Inflammatory macrophage treated with lipopolysaccharide for 1 hour (primary cell): ENCODE measurements at regions not wholly inside any gene's neighbourhood (a gene's known extent, or its start where the extent isn't known, plus 50 kb on each side); places are given as distances from the start of the nearest gene placed in this dataset.
A peak's percentile ranks its signal among the peaks of the same experiment; 100 is the strongest.

Experiments
- DNase-seq, 2 donors: peaks; one replicate each; pipeline ENCODE4 v3.0.0-alpha.2; 2020 to 2022

GRCh38 chr16:9254863-9255262 lies 163.4 kb downstream of the HAPSTR1 start:
- no peak for DNase-seq

- peak in 1 of 2 donors; percentile 36 for DNase-seq
These were observed 164.8 kb downstream of the HAPSTR1 start for GRCh38 chr16:9256196-9256595.

- no peak for DNase-seq
These were observed 166.4 kb downstream of the HAPSTR1 start for GRCh38 chr16:9257843-9258242.

- DNase-seq = peak in 1 of 2 donors; percentile 12
These were observed 167.1 kb downstream of the HAPSTR1 start for GRCh38 chr16:9258423-9259051.

GRCh38 chr16:9259914-9260608 lies 168.6 kb downstream of the HAPSTR1 start:
- DNase-seq = no peak

- DNase-seq = no peak
These were observed 169.2 kb downstream of the HAPSTR1 start for GRCh38 chr16:9260666-9261065.

GRCh38 chr16:9261376-9261775 lies 169.9 kb downstream of the HAPSTR1 start:
- DNase-seq = no peak

- DNase-seq = no peak
These were observed 171.7 kb downstream of the HAPSTR1 start for GRCh38 chr16:9262941-9263715.

- peak in 1 of 2 donors; percentile 2 for DNase-seq
These were observed 172.6 kb downstream of the HAPSTR1 start for GRCh38 chr16:9264067-9264466.

- DNase-seq = no peak
These were observed 177.0 kb downstream of the HAPSTR1 start for GRCh38 chr16:9268446-9268845.

- DNase-seq = no peak
These were observed 179.0 kb downstream of the HAPSTR1 start for GRCh38 chr16:9270424-9270823.

- DNase-seq = no peak
These were observed 179.5 kb downstream of the HAPSTR1 start for GRCh38 chr16:9270941-9271340.

- DNase-seq = no peak
These were observed 180.4 kb downstream of the HAPSTR1 start for GRCh38 chr16:9271841-9272240.

GRCh38 chr16:9275377-9275776 lies 183.9 kb downstream of the HAPSTR1 start:
- no peak for DNase-seq

- DNase-seq = no peak
These were observed 184.4 kb downstream of the HAPSTR1 start for GRCh38 chr16:9275816-9276354.

GRCh38 chr16:9279291-9280068 lies 188.0 kb downstream of the HAPSTR1 start:
- peak; percentile 3 to 45 for DNase-seq

- no peak for DNase-seq
These were observed 188.6 kb downstream of the HAPSTR1 start for GRCh38 chr16:9280069-9280466.

- no peak for DNase-seq
These were observed 195.5 kb downstream of the HAPSTR1 start for GRCh38 chr16:9286930-9287329.

- no peak for DNase-seq
These were observed 204.8 kb downstream of the HAPSTR1 start for GRCh38 chr16:9296271-9296590.

- peak in 1 of 2 donors; percentile 5 for DNase-seq
These were observed 206.1 kb downstream of the HAPSTR1 start for GRCh38 chr16:9297437-9298113.

GRCh38 chr16:9300252-9300651 lies 208.8 kb downstream of the HAPSTR1 start:
- no peak for DNase-seq

- DNase-seq = no peak
These were observed 210.6 kb downstream of the HAPSTR1 start for GRCh38 chr16:9302072-9302471.
